Aorta (tissue), 5 donors: ENCODE measurements at regions not wholly inside any gene's neighbourhood (a gene's known extent, or its start where the extent isn't known, plus 50 kb on each side); places are given as distances from the start of the nearest gene placed in this dataset.

Source experiments
- ATAC-seq: fragments of 200-7000 bp; cut with Tn5 transposase; one replicate; pipeline ENCODE4 v1.9.1; 2022; ENCODE audit warnings: moderate library complexity; ENCODE audit not compliant: low FRiP score
- DNase-seq, 2 donors: peaks; one replicate each; pipeline ENCODE4 v3.0.0-alpha.2; 2020
- H3K27ac ChIP-seq, 2 donors: one replicate each; pipeline ENCODE4 v1.5.1; 2013; ENCODE audit warnings: low read length in 2 of 2, mild to moderate bottlenecking in 2 of 2, moderate library complexity in 2 of 2, control low read depth in 1 of 2, inconsistent platforms in 1 of 2, low read depth in 1 of 2
- H3K27me3 ChIP-seq, 2 donors: one replicate each; pipeline ENCODE4 v1.6.1; 2013; ENCODE audit warnings: control low read depth in 1 of 2, low read length in 1 of 2, mild to moderate bottlenecking in 1 of 2, moderate library complexity in 1 of 2; ENCODE audit not compliant: insufficient read depth in 2 of 2, control insufficient read depth in 1 of 2
- H3K36me3 ChIP-seq, 2 donors: one replicate each; pipeline ENCODE4 v1.6.1; 2013; ENCODE audit warnings: control low read depth in 1 of 2, low read length in 1 of 2, mild to moderate bottlenecking in 1 of 2; ENCODE audit not compliant: insufficient read depth in 2 of 2, control insufficient read depth in 1 of 2
- H3K4me1 ChIP-seq, 2 donors: one replicate each; pipeline ENCODE4 v1.6.1; 2013; ENCODE audit warnings: low read length in 2 of 2, control low read depth in 1 of 2, mild to moderate bottlenecking in 1 of 2, moderate library complexity in 1 of 2; ENCODE audit not compliant: insufficient read depth in 2 of 2, control insufficient read depth in 1 of 2
- H3K4me3 ChIP-seq, 2 donors: one replicate each; pipeline ENCODE4 v1.5.1; 2013; ENCODE audit warnings: low read length in 2 of 2, control low read depth in 1 of 2, mild to moderate bottlenecking in 1 of 2
- H3K9me3 ChIP-seq: one replicate; pipeline ENCODE4 v1.6.1; 2013; ENCODE audit warnings: mild to moderate bottlenecking, low read length; ENCODE audit not compliant: control insufficient read depth
- WGBS, 2 donors: extraction: QIAGEN DNeasy Blood & Tissue Kit; methylation state at CpG; one replicate each; pipeline ENCODE4 v1.1.7; 2013; 5-methylcytosine and 5-hydroxymethylcytosine counted together
- intact Hi-C, 2 donors: fragments of 100-400 bp; cut with DNase I; formaldehyde crosslinking; loops; one replicate each; pipeline versions ENCODE4 v1.14.2 to v1.15.0; 2022
- donor health status: healthy with polysubstance abuse.
- donor health status: Bipolar disorder and iron deficiency.
- donor health status: DM: no; HTN: no; CAD: no.
- donor health status: DM: no; HTN: no; CAD: no.
- donor health status: DM: yes; HTN: yes; CAD: no.

GRCh38 chr12:132439333-132439904 is 50.5 kb upstream of the FBRSL1 start:
- H3K27me3 ChIP-seq: no peaks in the 10 kb centered on the region

GRCh38 chr12:132438726-132439125 is 51.2 kb upstream of the FBRSL1 start:
- ATAC-seq (no peak), DNase-seq (no peak)
- no peaks in the 10 kb centered on the region for H3K9me3 ChIP-seq
- 90 to 91% methylated on average over 28 of the region's 28 CpGs for WGBS, 2 donors
- H3K4me3 ChIP-seq: no peak overlapping the region
- intact Hi-C loops: no loop called here
- no peaks in the 10 kb centered on the region for H3K27me3 ChIP-seq
- no peaks in the 10 kb centered on the region for H3K4me1 ChIP-seq
- H3K36me3 ChIP-seq: no peaks in the 10 kb centered on the region
- no peak overlapping the region for H3K27ac ChIP-seq

More at GRCh38 chr12:132439333-132439904, 50.5 kb upstream of the FBRSL1 start:
- intact Hi-C loops: no loop called here
- Histone ChIP-seq H3K36me3 (no peaks in the 10 kb centered on the region), H3K27ac (no peak overlapping the region), H3K4me3 (no peak overlapping the region), H3K9me3 (no peaks in the 10 kb centered on the region), H3K4me1 (no peaks in the 10 kb centered on the region)
- DNase-seq: no peak
- no peak for ATAC-seq
- WGBS, 2 donors: 85 to 88% methylated on average over 28 of the region's 28 CpGs

- Histone ChIP-seq H3K9me3 (no peaks in the 10 kb centered on the region), H3K27me3 (no peaks in the 10 kb centered on the region), H3K36me3 (no peaks in the 10 kb centered on the region), H3K27ac (no peak overlapping the region), H3K4me3 (no peak overlapping the region), H3K4me1 (no peaks in the 10 kb centered on the region)
- DNase-seq (no peak), ATAC-seq (no peak)
- intact Hi-C loops: no loop called here
- 68% methylated on average over 30 of the region's 30 CpGs for WGBS, 2 donors
Measured at GRCh38 chr12:132437943-132438700, 51.8 kb upstream of the FBRSL1 start.

GRCh38 chr12:132437252-132437932 is 52.6 kb upstream of the FBRSL1 start:
- Histone ChIP-seq H3K27me3 (no peaks in the 10 kb centered on the region), H3K4me1 (no peaks in the 10 kb centered on the region), H3K9me3 (no peaks in the 10 kb centered on the region), H3K4me3 (no peak overlapping the region), H3K36me3 (no peaks in the 10 kb centered on the region), H3K27ac (no peak overlapping the region)
- intact Hi-C loops: no loop called here
- WGBS, 2 donors: 28 to 32% methylated on average over 14 to 15 of the region's 15 CpGs
- DNase-seq (no peak), ATAC-seq (no peak)

- Histone ChIP-seq H3K4me3 (no peak overlapping the region), H3K27me3 (peaks cover 0 to 2% of the 10 kb centered on the region in 2 donors), H3K9me3 (no peaks in the 10 kb centered on the region), H3K4me1 (no peaks in the 10 kb centered on the region), H3K27ac (no peak overlapping the region), H3K36me3 (no peaks in the 10 kb centered on the region)
- 53 to 59% methylated on average over 14 to 17 of the region's 17 CpGs for WGBS, 2 donors
- ATAC-seq: no peak
- intact Hi-C loops: no loop called here
- no peak for DNase-seq
Measured at GRCh38 chr12:132436791-132437251, 53.1 kb upstream of the FBRSL1 start.

- ATAC-seq (no peak), DNase-seq (no peak)
- H3K9me3 ChIP-seq: no peaks in the 10 kb centered on the region
- intact Hi-C loops: no loop called here
- H3K27ac ChIP-seq: no peak overlapping the region
- 90% methylated on average over 39 of the region's 39 CpGs for WGBS, 2 donors
- H3K4me1 ChIP-seq: no peaks in the 10 kb centered on the region
- no peaks in the 10 kb centered on the region for H3K36me3 ChIP-seq
- peaks cover 0 to 2% of the 10 kb centered on the region in 2 donors for H3K27me3 ChIP-seq
- no peak overlapping the region for H3K4me3 ChIP-seq
Measured at GRCh38 chr12:132435486-132436187, 54.3 kb upstream of the FBRSL1 start.

- Histone ChIP-seq H3K27me3 (peaks cover 0 to 2% of the 10 kb centered on the region in 2 donors), H3K27ac (no peak overlapping the region), H3K36me3 (no peaks in the 10 kb centered on the region), H3K9me3 (no peaks in the 10 kb centered on the region), H3K4me1 (no peaks in the 10 kb centered on the region), H3K4me3 (no peak overlapping the region)
- intact Hi-C loops: no loop called here
- DNase-seq: no peak
- no peak for ATAC-seq
- 79 to 81% methylated on average over 35 of the region's 35 CpGs for WGBS, 2 donors
Measured at GRCh38 chr12:132433641-132434395, 56.1 kb upstream of the FBRSL1 start.
